Lower lobe of right lung (tissue), 2 donors: ENCODE measurements at regions not wholly inside any gene's neighbourhood (a gene's known extent, or its start where the extent isn't known, plus 50 kb on each side); places are given as distances from the start of the nearest gene placed in this dataset.
A peak's percentile ranks its signal among the peaks of the same experiment; 100 is the strongest.

Experiments
- ATAC-seq, 2 donors: fragments of 200-7000 bp; cut with Tn5 transposase; one replicate each; pipeline ENCODE4 v1.9.1; 2020 to 2022; ENCODE audit warnings: mild to moderate bottlenecking in 2 of 2, moderate library complexity in 2 of 2
- DNase-seq: peaks from one replicate; pipeline ENCODE4 v3.0.0-alpha.2; 2020
- H3K27ac ChIP-seq: fragments of 200-600 bp; one replicate; pipeline ENCODE4 v1.8.0; 2022
- H3K27me3 ChIP-seq: fragments of 200-600 bp; one replicate; pipeline ENCODE4 v1.8.0; 2022; ENCODE audit warnings: low read depth
- H3K36me3 ChIP-seq: fragments of 200-600 bp; one replicate; pipeline ENCODE4 v1.8.0; 2022; ENCODE audit warnings: mild to moderate bottlenecking
- H3K4me1 ChIP-seq: fragments of 200-600 bp; one replicate; pipeline ENCODE4 v1.8.0; 2022
- H3K4me3 ChIP-seq: fragments of 200-600 bp; one replicate; pipeline ENCODE4 v1.8.0; 2022; ENCODE audit warnings: mild to moderate bottlenecking
- H3K9me3 ChIP-seq: fragments of 200-600 bp; one replicate; pipeline ENCODE4 v1.8.0; 2022
- CTCF ChIP-seq: fragments of 200-600 bp; IDR thresholded peaks from one replicate; pipeline ENCODE4 v1.8.0; 2022; ENCODE audit warnings: antibody characterized with exemption, mild to moderate bottlenecking
- intact Hi-C: fragments of 100-400 bp; cut with DNase I; formaldehyde crosslinking; loops from one replicate; pipeline ENCODE4 v1.11.0; 2022
- donor health status: DM: no; HTN: yes; CAD: no; lungs with severe emphysema.

GRCh38 chr18:7514796-7515440 is 52.2 kb upstream of the PTPRM start:
- Histone ChIP-seq H3K27me3 (no peaks in the 10 kb centered on the region), H3K36me3 (no peaks in the 10 kb centered on the region), H3K9me3 (no peaks in the 10 kb centered on the region), H3K4me3 (no peak overlapping the region), H3K27ac (no peak overlapping the region), H3K4me1 (no peaks in the 10 kb centered on the region)
- no peak for TF ChIP-seq CTCF
- intact Hi-C loops, result no loop called here
- ATAC-seq (no peak), DNase-seq (no peak)

- Histone ChIP-seq H3K27ac (no peak overlapping the region), H3K36me3 (no peaks in the 10 kb centered on the region), H3K27me3 (no peaks in the 10 kb centered on the region), H3K4me1 (no peaks in the 10 kb centered on the region), H3K4me3 (no peak overlapping the region), H3K9me3 (no peaks in the 10 kb centered on the region)
- no peak for DNase-seq
- TF ChIP-seq CTCF, result no peak
- peak in 1 of 2 donors; percentile 59 for ATAC-seq
- intact Hi-C loops, result no loop called here
Observed at GRCh38 chr18:7516266-7517117, 50.6 kb upstream of the PTPRM start.
